ENCODE measurements at regions not wholly inside any gene's neighbourhood (a gene's known extent, or its start where the extent isn't known, plus 50 kb on each side); places are given as distances from the start of the nearest gene placed in this dataset.

DNA sequence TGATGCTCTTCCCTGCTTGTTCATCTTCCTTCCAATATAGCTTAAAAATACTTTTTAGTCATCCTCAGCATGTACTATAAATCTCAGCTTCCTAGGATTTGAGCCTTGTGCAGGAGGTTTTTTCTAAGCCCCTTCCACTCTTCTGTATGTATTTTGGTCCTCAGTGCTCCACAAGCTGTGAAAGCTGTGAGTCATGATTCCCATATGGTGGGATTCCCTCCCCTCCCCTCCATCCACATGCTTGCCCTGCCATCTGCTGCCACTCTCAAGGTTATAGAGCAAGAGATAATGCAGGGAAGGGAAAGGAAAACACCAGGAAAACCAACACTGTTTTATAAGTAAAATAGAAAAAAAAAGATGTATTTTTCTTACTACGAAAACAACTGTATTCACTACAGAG lies 58.5 kb upstream of the AP1S2 start:
- no peak for DNase-seq

DNA sequence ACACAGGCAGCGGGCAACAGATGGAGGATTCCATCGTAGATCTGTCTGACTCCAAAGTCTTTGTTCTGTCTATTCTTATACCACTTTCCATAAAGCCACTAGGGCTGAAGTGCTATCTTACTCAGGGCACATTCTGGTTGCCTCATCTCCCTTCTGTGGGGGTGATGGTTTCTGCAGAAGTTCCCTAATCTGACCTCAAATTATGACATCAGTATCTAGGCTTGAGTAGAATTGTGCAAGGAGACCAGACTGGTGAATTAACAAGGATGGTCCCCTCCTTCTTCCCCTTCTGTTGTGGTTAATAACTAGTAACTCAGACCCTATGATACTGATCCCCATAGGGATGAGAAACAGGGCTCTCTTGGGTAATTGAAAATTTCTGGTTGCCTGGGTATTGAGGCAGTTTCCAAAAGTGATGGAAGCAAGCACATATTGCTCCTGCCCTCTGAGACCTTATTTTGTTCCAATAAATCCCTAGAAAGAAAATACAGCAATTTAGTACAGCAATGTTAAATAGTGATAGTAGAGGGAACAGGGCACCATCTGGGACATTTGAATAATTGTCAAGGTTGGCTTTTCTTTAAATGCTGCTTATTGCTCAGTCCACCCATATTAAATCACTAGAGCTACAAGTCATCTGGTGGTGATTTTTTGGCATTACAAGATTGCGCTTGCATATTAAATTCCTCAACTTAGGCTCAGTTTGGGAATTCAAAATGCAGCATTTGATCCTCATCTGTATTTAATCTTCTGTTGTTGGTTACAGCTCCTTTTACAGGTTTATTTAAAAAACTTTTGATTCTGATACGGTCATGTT lies 57.3 kb upstream of the AP1S2 start:
- DNase-seq = no peak

GRCh38 chrX:15909605-15910004 lies 55.0 kb upstream of the AP1S2 start:
- DNase-seq = no peak

DNA sequence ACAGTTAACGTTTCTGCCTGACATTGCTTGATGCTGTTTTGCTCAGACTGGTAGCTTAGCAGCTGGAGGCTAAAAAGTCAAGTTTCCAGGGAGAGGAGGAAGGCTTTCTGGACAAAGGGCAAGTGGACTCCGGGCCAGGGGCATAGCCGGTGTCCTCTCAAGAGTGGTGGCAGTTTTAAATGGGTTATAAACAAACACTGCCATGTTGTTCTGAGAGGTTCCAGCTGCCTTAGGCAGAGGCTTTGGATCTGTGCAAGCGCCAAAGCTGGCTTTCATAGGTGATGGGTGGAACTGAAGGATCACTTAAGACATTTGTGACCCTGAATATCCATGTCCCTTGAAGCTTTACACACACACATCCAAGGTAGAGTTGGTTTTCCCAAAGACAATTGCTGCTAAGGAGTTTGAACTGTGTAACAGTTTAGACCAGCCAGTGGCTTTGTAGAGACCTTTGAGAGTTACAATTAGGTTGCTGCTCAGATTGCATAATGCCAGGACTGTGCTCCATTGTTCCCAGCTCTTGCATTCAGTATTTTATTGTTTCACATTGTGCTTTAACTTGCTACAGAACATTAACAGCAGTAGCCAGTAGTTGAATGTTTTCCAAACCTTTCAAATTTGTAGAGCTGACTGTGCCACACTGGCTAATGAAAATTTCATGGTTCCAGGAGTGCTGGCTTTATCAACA lies 54.1 kb upstream of the AP1S2 start:
- DNase-seq = no peak

DNA sequence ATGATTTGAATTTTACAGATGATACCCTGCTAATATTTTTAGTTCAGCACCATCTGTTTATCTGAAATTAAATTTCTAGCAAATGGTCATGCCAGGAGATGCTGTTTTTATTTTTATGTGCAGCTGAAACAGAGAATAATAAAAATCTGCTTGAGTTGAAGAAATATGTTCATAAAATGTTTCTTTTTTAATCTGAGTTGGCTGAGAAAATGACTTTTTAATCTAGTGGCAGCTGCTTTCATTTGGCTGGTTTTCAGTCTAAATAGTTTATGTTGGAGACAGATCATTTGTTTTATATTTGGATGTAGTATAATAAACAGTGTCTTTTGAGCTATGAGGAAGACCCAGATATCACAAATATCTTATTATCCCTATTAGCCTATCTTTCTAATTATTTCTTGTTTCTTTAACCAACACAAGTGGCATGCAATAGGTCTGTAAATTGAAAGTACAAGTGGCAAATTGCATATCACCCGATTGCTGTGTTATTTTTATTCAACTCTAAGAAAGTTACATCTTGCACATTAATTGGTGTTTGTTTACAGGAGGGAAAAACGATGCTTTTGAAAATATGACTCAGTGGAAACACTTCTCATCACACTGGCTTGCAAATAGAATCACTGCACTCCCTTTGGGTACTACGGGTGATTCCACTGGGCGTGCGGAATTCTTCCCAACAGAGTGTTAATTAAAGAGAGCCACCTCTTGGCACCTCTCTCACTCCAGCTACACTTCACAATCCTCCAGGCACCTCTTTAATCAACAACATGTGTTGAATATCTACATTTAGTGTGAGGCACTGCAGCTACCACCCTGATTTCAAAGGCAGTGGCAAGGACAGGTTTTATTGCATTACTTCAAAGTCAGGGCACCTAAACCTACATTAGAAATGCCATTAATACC lies 51.7 kb upstream of the AP1S2 start:
- DNase-seq = no peak
